Fibroblast of lung (primary cell): ENCODE measurements at regions not wholly inside any gene's neighbourhood (a gene's known extent, or its start where the extent isn't known, plus 50 kb on each side); places are given as distances from the start of the nearest gene placed in this dataset.

Source experiments
- DNase-seq, 2 donors: peaks; one replicate each; pipeline versions ENCODE4 v3.0.0 to v3.0.0-alpha.2; 2010; ENCODE audit warnings: low read depth in 2 of 2
- H2AFZ ChIP-seq: 2 replicates; pipeline ENCODE4 v1.5.1; 2012; ENCODE audit warnings: low read length, control low read depth, inconsistent platforms
- H3K27ac ChIP-seq: 2 replicates; pipeline ENCODE4 v1.5.1; 2011; ENCODE audit warnings: low read length, control low read depth; ENCODE audit not compliant: insufficient read depth
- H3K27me3 ChIP-seq: 2 replicates; pipeline ENCODE4 v1.5.1; 2011; ENCODE audit warnings: mild to moderate bottlenecking, low read length; ENCODE audit not compliant: control insufficient read depth, insufficient read depth
- H3K36me3 ChIP-seq: 2 replicates; pipeline ENCODE4 v1.5.1; 2011; ENCODE audit warnings: low read length; ENCODE audit not compliant: control insufficient read depth, insufficient read depth
- H3K4me1 ChIP-seq: 2 replicates; pipeline ENCODE4 v1.5.1; 2011; ENCODE audit warnings: low read length; ENCODE audit not compliant: control insufficient read depth, insufficient read depth; ENCODE audit errors: extremely low read depth
- H3K4me2 ChIP-seq: 2 replicates; pipeline ENCODE4 v1.5.1; 2011; ENCODE audit warnings: low read length, control low read depth; ENCODE audit not compliant: insufficient read depth; ENCODE audit errors: extremely low read depth
- H3K4me3 ChIP-seq, 4 experiments: fragments of 200-600 bp in 1 of 4; sonication (generic) in 1 of 4; replicated peaks in 1 of 4; 2 replicates each; pipeline ENCODE4 v1.5.1; 2011 to 2016; ENCODE audit warnings: low read length in 4 of 4, low read depth in 3 of 4, mild to moderate bottlenecking in 3 of 4, control low read depth in 2 of 4, inconsistent platforms in 1 of 4, mixed read lengths in 1 of 4; ENCODE audit not compliant: insufficient read depth in 1 of 4; ENCODE audit errors: control extremely low read depth in 1 of 4
- H3K79me2 ChIP-seq: 2 replicates; pipeline ENCODE4 v1.5.1; 2012; ENCODE audit warnings: mild to moderate bottlenecking, low read length, inconsistent platforms; ENCODE audit not compliant: control insufficient read depth, insufficient read depth
- H3K9ac ChIP-seq: 2 replicates; pipeline ENCODE4 v1.5.1; 2011; ENCODE audit warnings: mild to moderate bottlenecking, low read length, control low read depth; ENCODE audit not compliant: insufficient read depth
- H3K9me3 ChIP-seq: 2 replicates; pipeline ENCODE4 v1.5.1; 2012; ENCODE audit warnings: low read depth, low read length; ENCODE audit not compliant: control insufficient read depth, insufficient read depth
- H4K20me1 ChIP-seq: 2 replicates; pipeline ENCODE4 v1.5.1; 2011; ENCODE audit warnings: low read length; ENCODE audit not compliant: control insufficient read depth, insufficient read depth; ENCODE audit errors: extremely low read depth
- CTCF ChIP-seq, 2 donors: IDR thresholded peaks in 1 of 2; conservative IDR thresholded peaks in 1 of 2; 1 replicate in 1 of 2; 2 replicates in 1 of 2; pipeline ENCODE4 v1.5.1; 2011 to 2012; ENCODE audit warnings: low read length in 2 of 2, control low read depth in 1 of 2, inconsistent platforms in 1 of 2, low read depth in 1 of 2, mild to moderate bottlenecking in 1 of 2
- EZH2 ChIP-seq: IDR thresholded peaks from 2 replicates; pipeline ENCODE4 v1.5.1; 2012; ENCODE audit warnings: low read length, control low read depth, mild to moderate bottlenecking; ENCODE audit errors: missing control alignments

GRCh38 chr3:31186041-31186440 lies 291.6 kb upstream of the GADL1 start:
- Histone ChIP-seq H3K4me1 (no peaks in the 10 kb centered on the region), H3K79me2 (no peaks in the 10 kb centered on the region), H2AFZ (no peak overlapping the region), H3K9ac (no peak overlapping the region), H3K9me3 (no peaks in the 10 kb centered on the region), H3K27ac (no peak overlapping the region), H3K36me3 (no peaks in the 10 kb centered on the region), H3K4me2 (no peak overlapping the region), H3K27me3 (no peaks in the 10 kb centered on the region), H3K4me3 (no peak overlapping the region), H4K20me1 (no peaks in the 10 kb centered on the region)
- no peak for TF ChIP-seq EZH2
- TF ChIP-seq CTCF (conservative IDR thresholded peaks at IDR 0.05 in 1 of 2, IDR thresholded peaks at IDR 0.05 in 1 of 2; ENCODE audit: low read depth in 1 of 2, low read length in 2 of 2): no peak
- DNase-seq: no peak

GRCh38 chr3:31187380-31187779 lies 292.9 kb upstream of the GADL1 start:
- H3K4me1 ChIP-seq: no peaks in the 10 kb centered on the region
- H3K4me2 ChIP-seq: no peak overlapping the region
- no peak overlapping the region for H3K27ac ChIP-seq
- no peaks in the 10 kb centered on the region for H4K20me1 ChIP-seq
- H3K9ac ChIP-seq: no peak overlapping the region
- H3K4me3 ChIP-seq: no peak overlapping the region
- no peak overlapping the region for H2AFZ ChIP-seq
- no peak for DNase-seq
- H3K27me3 ChIP-seq: no peaks in the 10 kb centered on the region
- TF ChIP-seq EZH2 (no peak), CTCF (conservative IDR thresholded peaks at IDR 0.05 in 1 of 2, IDR thresholded peaks at IDR 0.05 in 1 of 2; ENCODE audit: low read depth in 1 of 2, low read length in 2 of 2) (no peak)
- H3K9me3 ChIP-seq: no peaks in the 10 kb centered on the region
- no peaks in the 10 kb centered on the region for H3K36me3 ChIP-seq
- H3K79me2 ChIP-seq: no peaks in the 10 kb centered on the region

GRCh38 chr3:31188112-31188511 lies 293.7 kb upstream of the GADL1 start:
- no peaks in the 10 kb centered on the region for H3K27me3 ChIP-seq
- H4K20me1 ChIP-seq: no peaks in the 10 kb centered on the region
- H3K9ac ChIP-seq: no peak overlapping the region
- no peak overlapping the region for H3K4me2 ChIP-seq
- H3K4me3 ChIP-seq: no peak overlapping the region
- H3K4me1 ChIP-seq: no peaks in the 10 kb centered on the region
- no peaks in the 10 kb centered on the region for H3K79me2 ChIP-seq
- H3K9me3 ChIP-seq: no peaks in the 10 kb centered on the region
- H2AFZ ChIP-seq: no peak overlapping the region
- DNase-seq: no peak
- no peak overlapping the region for H3K27ac ChIP-seq
- TF ChIP-seq CTCF (conservative IDR thresholded peaks at IDR 0.05 in 1 of 2, IDR thresholded peaks at IDR 0.05 in 1 of 2; ENCODE audit: low read depth in 1 of 2, low read length in 2 of 2) (no peak), EZH2 (no peak)
- H3K36me3 ChIP-seq: no peaks in the 10 kb centered on the region
